SK-N-SH (cell line): ENCODE measurements at regions not wholly inside any gene's neighbourhood (a gene's known extent, or its start where the extent isn't known, plus 50 kb on each side); places are given as distances from the start of the nearest gene placed in this dataset.

ENCODE experiments used
- CTCF ChIP-seq: fragments of 200-600 bp; sonication (generic); IDR thresholded peaks from 2 replicates; pipeline ENCODE4 v1.6.1; 2017; ENCODE audit warnings: antibody characterized with exemption, mild to moderate bottlenecking, moderate library complexity
- EP300 ChIP-seq, 2 experiments: IDR thresholded peaks; 2 replicates each; pipeline versions ENCODE4 v1.4.0 to v1.6.1; 2012; ENCODE audit warnings: borderline replicate concordance in 1 of 2, low read depth in 1 of 2, low read length in 1 of 2
- EZH2phosphoT487 ChIP-seq: fragments of 200-600 bp; sonication (generic); IDR thresholded peaks from 2 replicates; pipeline ENCODE4 v1.6.1; 2017; ENCODE audit warnings: low read depth, mixed run types, mild to moderate bottlenecking, antibody characterized with exemption, moderate library complexity, borderline replicate concordance
- GABPA ChIP-seq: IDR thresholded peaks from 2 replicates; pipeline ENCODE4 v1.4.0; 2012; ENCODE audit warnings: low read depth, mild to moderate bottlenecking
- JUND ChIP-seq: IDR thresholded peaks from 2 replicates; pipeline ENCODE4 v1.4.0; 2012
- MAX ChIP-seq: IDR thresholded peaks from 2 replicates; pipeline ENCODE4 v1.4.0; 2012; ENCODE audit warnings: low read depth
- MXI1 ChIP-seq: IDR thresholded peaks from 2 replicates; pipeline ENCODE4 v1.6.1; 2012; ENCODE audit warnings: mild to moderate bottlenecking, low read depth, low read length, improper control_type of control experiment
- PBX3 ChIP-seq: IDR thresholded peaks from 2 replicates; pipeline ENCODE4; 2012
- RAD21 ChIP-seq: IDR thresholded peaks from 2 replicates; pipeline ENCODE4 v1.6.1; 2012; ENCODE audit warnings: mild to moderate bottlenecking, low read length
- SMC3 ChIP-seq: IDR thresholded peaks from 2 replicates; pipeline ENCODE4 v1.6.1; 2012; ENCODE audit warnings: low read depth, low read length, improper control_type of control experiment
- TAF1 ChIP-seq: IDR thresholded peaks from 2 replicates; pipeline ENCODE4 v1.6.1; 2012; ENCODE audit warnings: low read depth, mild to moderate bottlenecking, low read length, moderate library complexity, borderline replicate concordance
- USF2 ChIP-seq: fragments of 150-350 bp; IDR thresholded peaks from 2 replicates; pipeline ENCODE4 v1.6.1; 2017; ENCODE audit warnings: antibody characterized with exemption, low read length, low read depth, borderline replicate concordance

- TF ChIP-seq EZH2phosphoT487: no peak
- no peak for TF ChIP-seq EP300 (IDR thresholded peaks at IDR 0.05; ENCODE audit: borderline replicate concordance in 1 of 2, low read depth in 1 of 2, low read length in 1 of 2)
- TF ChIP-seq MAX: no peak
- TF ChIP-seq MXI1: no peak
- TF ChIP-seq CTCF: no peak
- no peak for TF ChIP-seq SMC3
- TF ChIP-seq PBX3: no peak
- no peak for TF ChIP-seq JUND
- TF ChIP-seq TAF1: no peak
- no peak for TF ChIP-seq GABPA
- TF ChIP-seq USF2: no peak
- TF ChIP-seq RAD21: no peak
Observed at GRCh38 chr5:165594693-165595092, 2089.3 kb downstream of the MAT2B start.
